Right ventricle myocardium inferior (tissue), 1 donor: ENCODE measurements at regions not wholly inside any gene's neighbourhood (a gene's known extent, or its start where the extent isn't known, plus 50 kb on each side); places are given as distances from the start of the nearest gene placed in this dataset.
"Not testable (repeated sequence)": the region's sequence is repeated elsewhere in the genome, so short reads cannot be mapped to it uniquely, and the experiment has no call there.

ENCODE experiments used
- ATAC-seq: fragments of 200-7000 bp; cut with Tn5 transposase; one replicate; pipeline ENCODE4 v1.9.1; 2020; ENCODE audit warnings: mild to moderate bottlenecking, moderate library complexity
- DNase-seq: peaks from one replicate; pipeline ENCODE4 v3.0.0; 2021; ENCODE audit errors: missing footprints
- intact Hi-C: fragments of 100-400 bp; cut with DNase I; formaldehyde crosslinking; loops from one replicate; pipeline ENCODE4 v1.11.0; 2022
- donor health status: DM: no; HTN: yes; CAD: no; lungs with severe emphysema.

DNA sequence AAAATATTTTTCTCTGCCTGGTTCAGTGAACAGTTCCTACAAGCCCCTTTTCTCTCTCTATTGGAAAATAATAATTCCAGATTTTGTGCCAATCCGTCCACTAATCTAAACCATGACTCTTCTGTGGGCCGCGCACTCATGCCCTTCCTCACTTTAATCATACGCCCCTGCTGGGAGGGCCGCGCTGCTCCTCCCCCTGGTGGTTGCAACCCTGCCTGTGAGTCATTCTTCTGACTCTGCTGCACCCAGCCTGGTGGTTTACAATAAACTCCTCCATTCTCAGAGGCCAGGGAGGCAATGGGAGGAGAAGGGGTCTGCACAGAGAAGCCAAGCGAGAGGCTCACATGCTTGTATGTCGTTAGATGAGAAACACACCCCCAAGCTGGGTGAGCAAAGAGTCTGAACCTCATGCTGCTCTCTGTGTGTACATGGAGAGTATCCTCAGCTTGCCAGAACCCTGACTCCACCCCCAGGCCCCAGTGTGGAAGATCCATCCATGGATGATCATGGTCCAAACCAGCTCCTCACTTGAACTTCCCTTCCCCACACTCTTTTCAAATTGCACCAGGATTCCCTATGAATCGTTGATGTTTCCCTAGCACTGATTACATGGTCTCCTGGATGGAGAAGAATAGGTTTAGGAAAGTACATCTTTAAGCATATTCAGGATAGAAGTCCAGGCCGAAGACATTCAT, 228.9 kb downstream of the ANKRD30B start:
- intact Hi-C loops: no loop called here
- no peak for DNase-seq
- ATAC-seq: no peak

DNA sequence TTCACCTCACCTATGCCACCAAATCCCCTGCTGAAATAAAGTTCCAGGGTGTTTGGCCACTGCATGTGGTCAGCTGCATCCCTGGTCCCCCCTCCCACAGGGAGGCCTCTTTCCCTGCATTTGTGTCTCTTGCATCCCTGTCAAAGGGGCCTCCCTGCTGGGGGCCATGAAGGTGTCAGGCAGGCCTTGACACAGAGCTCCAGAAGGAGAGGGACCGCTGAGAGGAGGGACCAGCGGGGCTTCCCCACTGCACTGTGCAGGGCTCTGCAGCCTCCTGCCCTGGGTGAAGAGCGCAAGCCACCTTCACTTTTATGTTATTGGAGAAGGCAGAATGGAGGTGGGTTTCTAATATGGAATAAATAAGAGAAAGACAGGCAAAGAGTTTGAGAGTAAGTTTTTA, 230.2 kb downstream of the ANKRD30B start:
- DNase-seq (no peak), ATAC-seq (no peak)
- intact Hi-C loops: no loop called here

DNA sequence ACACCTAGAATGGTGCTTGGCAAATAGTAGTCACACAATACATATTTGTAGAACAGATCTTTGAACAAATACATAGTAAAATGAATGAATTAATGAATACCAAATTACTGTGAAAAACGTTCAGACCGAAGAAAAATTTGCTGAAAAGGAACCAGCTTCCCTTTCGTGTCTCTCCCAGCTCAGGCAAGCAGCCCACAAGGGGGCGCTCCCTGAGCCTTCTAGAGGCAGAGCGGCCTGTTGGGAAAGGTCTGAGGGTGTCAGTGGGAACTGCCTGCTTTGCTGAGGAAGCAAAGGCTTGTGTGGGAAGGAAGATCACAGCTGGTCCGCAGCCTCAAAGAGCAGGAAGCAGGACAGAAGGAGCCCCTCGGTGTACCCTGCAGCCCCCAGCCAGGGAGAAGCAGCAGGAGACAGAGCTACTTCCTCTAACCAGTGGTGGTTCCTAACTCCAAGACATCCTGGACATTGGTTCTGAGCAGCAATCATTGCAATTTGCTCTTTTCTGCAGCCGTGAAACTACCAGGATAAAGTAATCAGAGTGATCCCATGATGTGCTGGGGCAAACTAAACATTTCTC, 231.1 kb downstream of the ANKRD30B start:
- no peak for DNase-seq
- ATAC-seq: no peak
- intact Hi-C loops: no loop called here

DNA sequence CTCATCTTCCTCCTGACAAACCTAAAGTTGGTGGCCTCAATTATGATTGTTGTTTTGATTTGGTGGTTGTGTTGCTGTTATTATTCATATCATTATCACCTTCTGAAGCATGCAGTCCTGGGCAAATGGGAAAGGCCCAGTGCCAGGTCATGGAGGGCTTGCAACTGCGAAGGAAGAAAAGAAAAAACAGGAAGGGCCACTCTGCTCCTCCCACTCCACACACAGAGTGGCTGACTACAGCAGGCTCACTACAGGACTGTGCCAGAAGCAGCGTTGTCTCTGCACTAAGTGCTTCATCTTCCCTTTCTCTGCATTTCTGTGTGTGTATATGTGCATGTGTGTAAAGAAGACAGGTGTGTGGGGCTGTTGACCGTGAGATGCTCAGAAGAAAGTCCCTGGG, 231.9 kb downstream of the ANKRD30B start:
- DNase-seq (no peak), ATAC-seq (no peak)
- intact Hi-C loops: no loop called here

DNA sequence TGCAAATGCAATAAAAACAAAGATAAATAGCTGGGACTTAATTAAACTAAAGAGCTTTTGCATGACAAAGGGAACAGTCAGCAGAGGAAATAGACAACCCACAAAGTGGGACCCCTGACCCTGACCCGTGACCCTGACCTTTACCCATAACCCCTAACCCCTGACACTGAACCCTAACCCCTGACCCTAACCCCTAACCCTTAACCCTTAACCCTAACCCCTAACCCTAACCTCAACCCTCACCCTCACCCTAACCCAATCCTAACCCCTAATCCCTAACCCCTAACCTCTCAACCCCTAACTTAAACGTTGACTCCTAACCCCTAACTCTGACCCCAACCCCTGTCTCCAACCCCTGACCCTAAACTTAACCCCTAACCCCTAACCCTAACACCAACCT, 236.6 kb downstream of the ANKRD30B start:
- ATAC-seq, DNase-seq, intact Hi-C loops: not testable (repeated sequence)

DNA sequence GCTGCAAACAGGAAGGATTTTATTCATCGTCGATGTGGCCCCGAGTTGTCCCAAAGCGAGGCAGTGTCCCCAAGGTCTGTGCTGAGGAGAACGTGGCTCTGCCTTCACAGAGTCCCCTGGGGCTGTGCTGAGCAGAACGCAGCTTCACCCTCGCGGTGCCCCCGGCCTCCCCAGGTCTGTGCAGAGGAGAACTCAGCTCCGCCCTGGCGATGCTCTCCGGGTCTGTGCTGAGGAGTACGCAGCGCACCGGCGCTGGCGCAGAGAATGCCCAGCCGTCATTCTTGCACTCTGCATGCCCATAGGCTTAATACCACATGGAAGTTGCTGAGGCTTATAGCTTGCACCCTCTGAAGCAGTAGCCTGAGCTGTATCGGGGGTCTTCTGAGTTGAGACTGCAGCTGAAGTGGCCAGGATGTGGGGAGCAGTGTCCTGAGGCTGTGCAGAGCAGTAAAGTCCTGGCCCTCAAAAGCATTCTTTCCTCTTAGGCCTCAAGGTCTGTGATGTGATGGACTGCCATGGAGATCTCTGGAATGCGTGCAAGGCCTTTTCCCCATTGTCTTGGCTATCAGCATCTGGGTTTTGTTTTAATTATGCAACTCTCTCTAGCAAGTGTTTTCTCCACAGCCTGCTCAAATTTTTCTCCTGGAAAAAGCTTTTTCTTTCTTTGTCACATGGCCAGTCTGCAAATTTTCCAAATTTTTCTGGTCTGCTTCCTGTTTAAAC, 237.5 kb downstream of the ANKRD30B start:
- intact Hi-C loops, ATAC-seq, DNase-seq: not testable (repeated sequence)

DNA sequence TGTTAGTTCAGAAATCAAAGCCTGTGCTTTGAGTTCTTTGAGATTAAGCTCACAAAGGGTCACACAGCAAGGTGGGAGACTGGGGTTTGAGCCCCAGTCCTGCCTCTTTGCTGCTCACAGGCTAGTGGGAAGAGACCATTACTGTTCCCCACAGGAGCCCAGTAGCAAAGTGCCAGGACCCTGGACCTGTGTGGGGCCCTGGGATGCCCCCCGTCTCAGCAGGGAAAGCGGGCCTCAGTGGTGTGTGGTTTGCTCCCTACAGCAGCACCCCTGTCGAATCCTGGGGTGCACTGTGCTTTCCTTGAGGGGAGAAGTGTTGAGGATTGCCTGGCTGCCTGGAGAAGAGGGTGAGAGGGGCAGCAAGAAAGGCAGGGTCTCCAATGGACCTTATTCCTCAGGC, 239.4 kb downstream of the ANKRD30B start:
- DNase-seq, ATAC-seq, intact Hi-C loops: not testable (repeated sequence)

DNA sequence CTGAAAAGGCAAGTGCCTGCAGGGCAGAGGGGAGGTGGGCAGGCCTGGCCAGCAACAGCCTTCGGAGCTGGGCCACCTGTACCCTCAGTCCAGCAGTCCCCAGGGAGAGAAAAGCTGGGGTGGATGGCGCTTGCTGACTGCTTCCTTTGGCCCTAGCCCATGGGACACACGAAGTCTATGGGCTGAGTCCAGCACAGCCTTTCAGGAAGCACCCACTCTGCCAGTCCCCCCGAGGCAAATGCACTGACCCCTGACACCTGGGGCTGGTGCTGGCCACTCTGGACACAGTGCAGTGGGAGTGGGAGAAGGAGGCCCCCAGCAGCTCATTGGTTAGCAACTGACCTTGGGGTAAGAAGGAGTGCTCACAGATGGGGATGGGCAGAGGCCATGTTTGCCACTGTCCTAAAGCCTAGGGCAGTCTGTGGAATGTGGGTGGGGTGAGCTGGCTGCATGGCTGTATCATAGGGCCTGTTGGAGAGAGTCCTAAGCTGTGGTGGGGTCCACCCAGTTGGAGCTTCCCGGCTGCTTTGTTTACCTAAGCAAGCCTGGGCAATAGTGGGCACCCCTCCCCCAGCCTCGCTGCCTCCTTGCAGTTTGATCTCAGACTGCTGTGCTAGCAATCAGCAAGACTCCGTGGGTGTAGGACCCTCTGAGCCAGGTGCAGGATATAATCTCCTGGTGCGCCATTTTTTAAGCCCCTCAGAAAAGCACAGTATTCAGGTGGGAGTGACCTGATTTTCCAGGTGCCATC, 240.2 kb downstream of the ANKRD30B start:
- DNase-seq, ATAC-seq, intact Hi-C loops: not testable (repeated sequence)

DNA sequence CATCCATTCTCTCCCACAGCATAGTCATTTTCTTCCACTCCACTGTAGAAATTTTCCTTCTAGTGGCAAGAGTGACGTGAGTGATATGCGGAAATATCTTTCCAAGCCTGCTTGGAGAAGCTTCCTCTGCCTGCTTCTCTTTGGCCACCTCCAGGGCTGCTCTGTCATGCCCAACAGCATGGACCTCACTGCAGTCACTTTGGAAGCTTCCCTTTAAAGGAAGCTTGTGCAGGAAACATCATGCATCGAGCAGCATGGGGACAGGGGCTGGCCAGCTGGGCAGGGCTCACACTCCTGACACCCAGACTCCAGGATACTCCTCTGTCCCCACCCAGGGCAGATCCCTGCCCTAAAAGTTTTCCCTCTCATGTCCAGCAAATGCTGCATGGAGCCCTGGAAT, 241.6 kb downstream of the ANKRD30B start:
- intact Hi-C loops, DNase-seq, ATAC-seq: not testable (repeated sequence)

DNA sequence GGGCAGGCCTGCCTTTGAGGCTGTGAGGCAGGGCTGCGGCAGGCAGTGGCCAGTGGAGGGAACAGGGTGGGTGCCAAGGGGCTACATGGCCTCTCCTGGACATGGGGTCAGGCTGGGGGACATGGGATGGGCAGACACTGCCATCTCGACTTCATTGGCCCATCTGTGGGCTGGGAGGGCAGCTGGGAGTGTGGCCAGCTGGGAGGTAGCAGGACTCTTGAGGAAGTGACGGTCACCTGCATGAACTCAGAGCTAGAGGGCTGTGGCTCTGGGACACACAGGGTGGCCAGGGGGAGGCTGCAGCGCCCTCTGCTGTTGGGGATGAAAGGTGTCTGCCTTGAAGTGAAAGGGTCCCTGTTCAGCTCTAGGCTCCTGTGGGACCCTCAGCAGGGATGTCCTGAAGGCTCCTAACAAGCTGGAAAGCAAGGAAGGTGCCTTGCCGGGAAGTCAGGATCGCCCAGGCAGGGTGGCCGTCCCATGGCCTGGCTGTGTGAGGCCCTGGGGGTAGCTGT, 244.0 kb downstream of the ANKRD30B start:
- ATAC-seq, intact Hi-C loops, DNase-seq: not testable (repeated sequence)

DNA sequence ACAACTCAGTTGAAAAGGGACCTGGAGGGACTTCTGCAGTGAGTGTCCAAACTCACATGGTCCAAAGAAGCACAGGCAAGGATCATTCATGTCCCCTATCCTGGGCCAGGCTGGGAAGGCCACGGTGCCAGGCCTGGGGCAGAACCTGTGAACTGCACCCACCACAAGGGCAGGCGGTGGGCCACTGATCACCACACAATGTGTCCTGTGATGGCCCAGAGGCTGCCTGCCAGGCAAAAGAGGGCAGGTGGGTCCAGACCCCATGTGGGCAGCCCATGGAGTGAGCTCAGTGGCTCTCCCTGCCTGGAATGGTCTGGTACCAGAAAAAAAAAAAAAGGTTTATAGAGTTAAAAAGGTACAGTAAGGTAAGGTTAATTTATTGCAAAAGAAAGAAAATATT, 244.8 kb downstream of the ANKRD30B start:
- intact Hi-C loops, ATAC-seq, DNase-seq: not testable (repeated sequence)

DNA sequence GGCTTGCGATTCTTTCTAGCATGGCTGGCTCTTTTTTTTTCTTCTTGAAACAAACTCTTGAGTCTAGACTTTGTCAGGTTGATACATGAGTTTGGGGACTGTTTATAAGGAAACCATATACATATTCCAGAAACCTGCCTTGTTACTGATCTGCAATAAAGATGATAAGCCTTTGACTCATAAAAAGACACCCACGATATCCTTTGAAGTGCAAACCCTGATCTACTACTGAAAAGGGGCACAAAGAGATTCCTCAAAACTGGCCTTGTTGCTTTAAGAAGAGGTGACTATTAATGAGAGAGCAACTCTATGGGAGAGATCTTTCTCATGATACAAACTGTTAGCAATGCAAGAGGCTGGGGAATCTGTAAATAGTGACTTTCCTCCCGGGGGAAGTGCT, 247.1 kb downstream of the ANKRD30B start:
- DNase-seq, intact Hi-C loops, ATAC-seq: not testable (repeated sequence)

DNA sequence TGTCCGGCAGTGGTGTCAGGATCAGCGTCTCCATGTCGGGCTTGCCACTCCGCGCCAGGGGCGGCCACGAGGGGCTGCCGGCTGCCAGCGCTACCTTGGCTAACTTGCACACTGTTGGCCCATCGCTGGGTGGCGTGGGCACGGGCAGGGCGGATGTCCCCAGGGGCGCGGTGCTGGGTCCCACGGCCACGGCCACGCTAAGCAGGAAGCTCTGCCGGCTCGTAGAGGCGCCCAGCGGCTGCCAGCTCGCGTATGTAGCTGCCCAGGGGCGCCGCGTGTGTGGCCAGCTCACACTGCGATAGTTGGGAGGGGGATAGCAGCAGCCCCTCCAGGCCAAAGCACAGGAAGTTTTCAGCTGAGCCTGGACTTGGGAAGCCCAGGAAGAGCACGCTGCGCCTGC, 249.4 kb downstream of the ANKRD30B start:
- intact Hi-C loops: no loop called here
- ATAC-seq (no peak), DNase-seq (peak; percentile 20)

DNA sequence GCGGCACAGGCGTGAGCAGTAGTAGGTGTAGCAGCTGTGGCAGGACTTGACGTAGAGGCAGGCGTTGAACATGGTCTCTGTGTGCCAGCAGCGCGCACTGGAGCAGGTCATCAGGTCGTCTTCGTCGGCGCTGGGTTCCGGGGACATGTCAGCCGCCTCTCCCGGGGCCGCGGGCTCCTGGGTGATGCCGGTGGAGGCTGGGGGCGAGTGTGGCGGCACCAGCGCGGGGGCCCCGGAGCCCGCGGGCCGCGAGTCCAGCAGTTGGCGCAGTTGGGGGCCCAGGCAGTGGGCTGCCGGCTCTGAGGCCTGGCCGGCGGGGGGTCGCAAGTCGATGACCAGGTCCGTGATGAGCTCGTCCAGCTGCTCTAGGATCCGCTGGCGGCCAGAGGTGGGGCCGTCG, 249.9 kb downstream of the ANKRD30B start:
- ATAC-seq, intact Hi-C loops: not testable (repeated sequence)
- DNase-seq: peak; percentile 35

DNA sequence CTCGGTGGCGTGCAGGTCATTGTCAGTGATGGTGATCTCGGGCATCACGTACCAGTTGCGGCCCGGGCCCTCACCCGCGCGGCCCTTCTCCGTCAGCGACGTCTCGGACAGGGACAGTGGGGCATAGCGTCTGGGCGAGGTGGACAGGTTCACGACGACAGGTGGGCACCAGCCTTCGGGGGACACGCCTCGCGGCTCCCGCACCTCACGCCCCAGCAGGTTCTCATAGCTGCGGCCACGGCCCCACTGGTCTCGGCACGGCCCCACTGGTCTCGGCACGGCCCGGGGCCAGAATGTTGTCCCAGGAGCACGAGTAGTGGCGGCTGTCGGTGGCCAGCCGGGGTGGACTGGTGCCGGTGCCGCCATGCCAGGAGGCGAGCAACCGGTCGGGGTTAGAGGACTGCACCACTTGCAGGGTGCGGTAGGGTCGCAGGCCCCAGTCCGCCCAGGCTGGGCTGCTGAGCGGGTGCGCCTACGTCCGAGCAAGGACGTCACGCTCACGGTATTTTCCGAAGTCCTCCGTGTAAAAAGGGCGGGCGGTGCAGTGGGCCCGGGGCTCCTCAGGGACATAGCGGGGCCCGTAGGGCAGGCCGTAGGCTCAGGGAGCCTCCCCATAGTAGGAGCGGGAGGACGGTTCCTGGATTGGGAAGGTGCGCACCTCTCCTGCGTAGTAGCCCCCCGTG, 250.5 kb downstream of the ANKRD30B start:
- DNase-seq: peak; percentile 61
- ATAC-seq, intact Hi-C loops: not testable (repeated sequence)

DNA sequence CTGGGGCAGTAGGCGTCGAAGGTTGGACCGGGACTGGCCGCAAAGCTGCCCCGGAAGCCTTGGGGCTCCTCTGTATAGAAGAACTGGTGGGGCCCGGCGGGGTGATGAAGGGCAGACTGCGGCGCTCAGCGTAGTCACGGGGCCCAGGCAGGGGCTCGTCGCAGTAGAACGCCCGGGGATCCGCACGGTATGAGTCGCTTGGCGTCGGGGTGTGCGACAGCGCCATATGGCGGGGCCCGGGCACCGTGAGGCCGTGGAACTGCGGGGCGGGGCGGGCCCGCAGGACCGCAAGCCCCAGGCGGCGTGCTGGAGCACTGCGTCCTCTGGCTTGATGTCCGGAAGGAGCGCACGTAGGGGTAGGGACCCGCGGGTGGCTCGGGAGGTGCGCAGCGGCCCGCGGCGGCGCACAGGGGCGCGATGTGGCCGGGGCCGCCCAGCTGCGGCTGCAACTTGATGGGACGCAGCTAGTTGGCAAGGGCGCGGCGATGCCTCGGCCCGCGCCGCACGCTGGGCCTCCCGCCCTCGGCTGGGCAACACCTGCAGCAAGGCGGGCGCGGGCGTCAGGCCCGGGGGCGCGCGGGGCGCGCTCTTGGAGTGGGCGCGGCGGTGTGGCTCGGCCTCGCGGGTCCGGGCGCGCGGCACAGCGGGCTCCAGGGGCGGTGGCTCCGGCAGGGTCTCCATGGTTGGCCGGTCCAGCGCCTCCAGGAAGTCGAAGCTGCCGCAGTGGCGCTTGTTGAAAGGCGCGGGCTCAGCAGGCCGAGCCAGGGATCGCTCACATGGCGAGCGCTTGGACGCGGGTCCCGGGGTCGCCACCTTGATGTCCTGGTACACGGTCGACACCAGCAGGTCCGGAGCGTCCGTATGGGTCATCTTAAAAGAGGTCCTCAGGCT, 251.4 kb downstream of the ANKRD30B start:
- ATAC-seq: no peak

More for the DNA sequence above, 251.4 kb downstream of the ANKRD30B start:
- peak; percentile 49 for DNase-seq
- intact Hi-C loops: no loop called here
